ENCODE measurements at regions not wholly inside any gene's neighbourhood (a gene's known extent, or its start where the extent isn't known, plus 50 kb on each side); places are given as distances from the start of the nearest gene placed in this dataset.
A peak's percentile ranks its signal among the peaks of the same experiment; 100 is the strongest.

- H3K27ac ChIP-seq (replicated peaks): peak overlapping the region; percentile 20
- H3K4me1 ChIP-seq: peaks cover 48% of the 10 kb centered on the region
- no peaks in the 10 kb centered on the region for H3K27me3 ChIP-seq (ENCODE audit: low read depth)
- DNase-seq: no peak
- H3K9me3 ChIP-seq (replicated peaks): no peaks in the 10 kb centered on the region
- intact Hi-C loops (cut with micrococcal nuclease): no loop called here
- TF ChIP-seq CTCF (IDR thresholded peaks at IDR 0.05; ENCODE audit: borderline replicate concordance): no peak
- no peak overlapping the region for H3K4me3 ChIP-seq
- no peaks in the 10 kb centered on the region for H3K36me3 ChIP-seq
Measured at GRCh38 chr4:52244103-52244775, 193.1 kb downstream of the SPATA18 start.

GRCh38 chr4:52244848-52245247 is 193.7 kb downstream of the SPATA18 start:
- no peak overlapping the region for H3K4me3 ChIP-seq
- H3K9me3 ChIP-seq (replicated peaks): no peaks in the 10 kb centered on the region
- H3K27ac ChIP-seq (replicated peaks): peak overlapping the region; percentile 20
- no peak for TF ChIP-seq CTCF (IDR thresholded peaks at IDR 0.05; ENCODE audit: borderline replicate concordance)
- peaks cover 52% of the 10 kb centered on the region for H3K4me1 ChIP-seq
- DNase-seq: no peak
- intact Hi-C loops (cut with micrococcal nuclease): no loop called here
- no peaks in the 10 kb centered on the region for H3K27me3 ChIP-seq (ENCODE audit: low read depth)
- no peaks in the 10 kb centered on the region for H3K36me3 ChIP-seq

GRCh38 chr4:52246827-52247226 is 195.7 kb downstream of the SPATA18 start:
- peaks cover 2% of the 10 kb centered on the region for H3K9me3 ChIP-seq (replicated peaks)
- intact Hi-C loops (cut with micrococcal nuclease): no loop called here
- H3K4me1 ChIP-seq: peaks cover 62% of the 10 kb centered on the region
- no peak for TF ChIP-seq CTCF (IDR thresholded peaks at IDR 0.05; ENCODE audit: borderline replicate concordance)
- no peak for DNase-seq
- no peaks in the 10 kb centered on the region for H3K27me3 ChIP-seq (ENCODE audit: low read depth)
- peak overlapping the region; percentile 47 for H3K27ac ChIP-seq (replicated peaks)
- H3K36me3 ChIP-seq: no peaks in the 10 kb centered on the region
- no peak overlapping the region for H3K4me3 ChIP-seq

GRCh38 chr4:52247941-52248340 is 196.8 kb downstream of the SPATA18 start:
- Histone ChIP-seq H3K9me3 (replicated peaks) (peaks cover 7% of the 10 kb centered on the region), H3K27ac (replicated peaks) (peak overlapping the region; percentile 47), H3K4me1 (peaks cover 62% of the 10 kb centered on the region), H3K36me3 (no peaks in the 10 kb centered on the region), H3K4me3 (no peak overlapping the region), H3K27me3 (ENCODE audit: low read depth) (no peaks in the 10 kb centered on the region)
- intact Hi-C loops (cut with micrococcal nuclease): no loop called here
- TF ChIP-seq CTCF (IDR thresholded peaks at IDR 0.05; ENCODE audit: borderline replicate concordance): no peak
- no peak for DNase-seq

- Histone ChIP-seq H3K27ac (replicated peaks) (peak overlapping the region; percentile 47), H3K4me1 (peaks cover 58% of the 10 kb centered on the region), H3K36me3 (no peaks in the 10 kb centered on the region), H3K4me3 (no peak overlapping the region), H3K27me3 (ENCODE audit: low read depth) (no peaks in the 10 kb centered on the region), H3K9me3 (replicated peaks) (peaks cover 7% of the 10 kb centered on the region)
- no peak for TF ChIP-seq CTCF (IDR thresholded peaks at IDR 0.05; ENCODE audit: borderline replicate concordance)
- intact Hi-C loops (cut with micrococcal nuclease): no loop called here
- no peak for DNase-seq
Measured at GRCh38 chr4:52248820-52249219, 197.7 kb downstream of the SPATA18 start.

Measured in left ventricle myocardium inferior (tissue), 1 donor.